ENCODE measurements at regions not wholly inside any gene's neighbourhood (a gene's known extent, or its start where the extent isn't known, plus 50 kb on each side); places are given as distances from the start of the nearest gene placed in this dataset.
"Not testable (repeated sequence)": the region's sequence is repeated elsewhere in the genome, so short reads cannot be mapped to it uniquely, and the experiment has no call there.

GRCh38 chr12:54799966-54800365 is 54.4 kb upstream of the MUCL1 start:
- not testable (repeated sequence) for DNase-seq

- DNase-seq = no peak
Measured at GRCh38 chr12:54798651-54799050, 55.7 kb upstream of the MUCL1 start.

- peak; percentile 10 for DNase-seq
Measured at GRCh38 chr12:54796991-54797390, 57.3 kb upstream of the MUCL1 start.

DNA sequence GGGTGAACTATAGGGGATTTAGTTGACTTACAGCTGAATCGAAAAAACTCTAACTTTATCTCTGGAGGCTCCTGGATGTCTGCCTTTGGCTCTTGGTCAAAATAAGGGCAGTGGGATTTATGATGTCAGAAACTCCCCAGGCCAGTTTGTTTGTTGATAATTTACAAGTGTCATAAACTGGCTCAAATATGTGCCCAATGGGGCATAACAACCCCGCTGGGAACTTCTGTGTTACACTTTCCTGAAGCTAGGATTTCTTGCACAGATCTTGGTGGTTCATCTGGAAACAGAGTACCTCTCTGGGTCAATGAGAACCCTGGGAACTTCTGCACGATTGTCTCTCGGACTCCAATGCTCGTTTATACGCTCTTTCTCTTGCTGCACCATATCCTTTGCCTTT is 58.7 kb upstream of the MUCL1 start:
- peak; percentile 21 for DNase-seq

GRCh38 chr12:54786081-54786480 is 68.2 kb upstream of the MUCL1 start:
- DNase-seq = no peak

DNA sequence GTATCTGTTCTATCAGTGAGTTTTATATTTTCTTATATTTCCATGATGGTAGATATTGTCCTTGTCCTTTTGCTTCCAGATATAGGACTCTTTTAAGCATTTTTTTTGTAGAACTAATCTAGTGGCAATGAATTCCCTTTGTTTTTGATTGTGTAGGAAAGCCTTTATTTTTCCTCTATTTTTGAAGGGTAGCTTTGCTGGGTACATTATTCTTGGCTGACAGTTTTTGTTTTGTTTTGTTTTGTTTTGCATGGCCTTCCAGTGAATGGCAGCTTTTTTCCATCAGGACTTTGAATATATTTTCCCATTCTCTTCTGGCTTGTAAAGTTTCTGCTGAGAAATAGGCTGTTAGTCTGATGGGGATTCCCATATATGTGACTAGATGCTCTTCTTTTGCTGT is 70.2 kb upstream of the MUCL1 start:
- DNase-seq = no peak

DNA sequence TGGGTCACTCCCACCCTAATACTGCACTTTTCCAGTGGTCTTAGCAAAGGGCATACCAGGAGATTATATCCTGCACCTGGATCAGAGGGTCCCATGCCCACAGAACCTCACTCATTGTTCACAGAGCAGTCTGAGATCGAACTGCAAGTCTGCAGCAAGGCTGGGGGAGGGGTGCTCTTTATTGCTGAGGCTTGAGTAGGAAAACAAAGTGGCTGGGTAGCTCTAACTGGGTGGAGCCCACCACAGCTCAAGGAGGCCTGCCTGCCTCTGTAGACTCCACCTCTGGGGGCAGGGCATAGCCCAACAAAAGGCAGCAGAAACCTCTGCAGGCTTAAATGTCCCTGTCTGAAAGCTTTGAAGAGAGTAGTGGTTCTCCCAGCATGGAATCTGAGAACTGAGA is 77.3 kb upstream of the MUCL1 start:
- not testable (repeated sequence) for DNase-seq

GRCh38 chr12:54773593-54773992 is 80.7 kb upstream of the MUCL1 start:
- DNase-seq = no peak

DNA sequence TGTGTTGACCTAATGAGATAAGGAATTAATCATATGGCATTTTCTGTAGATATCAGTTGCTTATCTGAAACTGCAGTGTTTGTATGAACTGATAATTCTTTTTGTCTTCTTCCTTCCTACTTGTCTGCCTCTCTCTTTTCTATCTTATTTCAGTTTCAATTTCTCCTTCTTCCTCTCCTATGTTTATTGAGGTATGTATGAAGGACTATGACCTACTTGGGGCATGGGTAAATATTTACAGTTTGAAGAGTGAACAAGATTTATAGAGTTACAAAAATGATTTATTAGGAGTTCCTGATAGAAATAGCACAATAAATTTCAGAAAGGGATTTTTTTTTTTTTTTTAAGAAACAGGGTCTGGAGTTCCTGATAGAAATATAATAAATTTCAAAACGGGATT is 88.7 kb upstream of the MUCL1 start:
- DNase-seq = no peak

DNA sequence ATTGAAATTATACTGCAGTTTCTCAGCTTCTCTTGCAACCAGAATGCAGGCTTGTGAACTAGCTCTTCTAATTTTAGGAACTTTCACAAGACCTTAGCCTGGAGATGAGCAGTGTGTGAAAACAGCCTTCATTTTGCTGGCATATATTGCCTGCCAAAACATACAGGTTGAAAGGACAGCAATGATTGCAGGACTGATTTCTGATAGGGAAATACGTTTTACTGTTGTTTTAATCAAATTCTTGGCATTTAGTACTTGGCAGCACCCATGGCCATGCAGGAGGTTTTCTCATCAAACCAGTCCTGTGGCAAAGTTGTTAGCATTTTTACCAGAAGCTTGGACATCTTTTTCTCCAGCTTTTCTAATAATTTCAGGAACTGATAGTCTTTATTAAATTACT is 91.9 kb upstream of the MUCL1 start:
- no peak for DNase-seq

DNA sequence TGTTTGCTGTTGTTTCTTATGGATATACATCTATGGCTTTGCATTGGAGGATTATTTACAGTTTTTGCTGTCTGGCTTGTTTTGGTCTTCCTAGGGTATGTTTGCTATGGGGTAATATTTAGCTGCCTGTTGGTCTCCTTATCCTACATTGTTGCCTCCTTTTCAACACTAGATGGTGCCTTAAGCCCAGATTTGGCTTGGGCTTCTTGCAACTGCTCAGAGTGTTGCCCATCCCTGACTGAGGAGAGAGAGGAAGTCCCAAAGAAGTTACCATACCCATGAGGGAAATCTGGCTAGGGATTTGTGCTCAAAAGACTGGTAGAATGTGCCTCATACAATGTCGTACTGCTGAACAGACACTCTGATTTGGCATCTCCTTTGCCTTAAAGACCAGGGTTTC is 94.6 kb upstream of the MUCL1 start:
- peak; percentile 7 for DNase-seq

DNA sequence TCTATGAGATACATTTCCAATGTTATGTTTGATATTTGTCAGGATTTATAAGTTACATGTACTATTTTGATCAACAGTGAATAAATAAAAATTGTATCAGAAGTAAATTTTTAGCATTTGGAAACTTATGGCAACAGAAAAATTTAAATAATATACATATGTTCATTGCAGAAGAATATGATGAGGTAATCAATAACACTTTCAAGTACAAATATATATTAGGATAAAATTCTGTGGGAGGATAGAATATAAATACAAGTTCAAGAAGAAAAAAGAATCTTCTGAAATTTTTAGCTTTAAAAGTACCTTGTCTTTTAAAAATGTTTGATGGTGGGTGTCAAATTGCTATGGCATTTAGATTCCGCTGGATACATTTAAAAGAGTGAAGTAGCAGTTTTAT is 102.8 kb upstream of the MUCL1 start:
- no peak for DNase-seq

- peak; percentile 43 for DNase-seq
Measured at GRCh38 chr12:54749191-54749818, 101.1 kb upstream of the DCD start.

GRCh38 chr12:54744590-54744989 is 96.4 kb upstream of the DCD start:
- DNase-seq = no peak

DNA sequence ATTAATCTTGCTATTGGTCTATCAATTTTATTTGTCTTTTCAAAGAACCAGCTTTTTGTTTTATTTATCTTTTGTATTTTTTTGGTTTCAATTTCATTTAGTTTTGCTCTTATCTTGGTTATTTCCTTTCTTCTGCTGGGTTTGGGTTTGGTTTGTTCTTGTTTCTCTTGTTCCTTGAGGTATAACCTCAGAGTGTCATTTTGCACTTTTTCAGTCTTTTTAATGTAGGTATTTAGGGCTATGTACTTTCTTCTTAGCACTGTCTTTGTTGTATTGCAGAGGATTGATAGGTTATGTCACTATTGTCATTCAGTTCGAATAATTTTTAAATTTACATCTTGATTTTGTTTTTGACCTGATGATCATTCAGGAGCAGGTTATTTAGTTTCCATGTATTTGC is 92.7 kb upstream of the DCD start:
- no peak for DNase-seq

DNA sequence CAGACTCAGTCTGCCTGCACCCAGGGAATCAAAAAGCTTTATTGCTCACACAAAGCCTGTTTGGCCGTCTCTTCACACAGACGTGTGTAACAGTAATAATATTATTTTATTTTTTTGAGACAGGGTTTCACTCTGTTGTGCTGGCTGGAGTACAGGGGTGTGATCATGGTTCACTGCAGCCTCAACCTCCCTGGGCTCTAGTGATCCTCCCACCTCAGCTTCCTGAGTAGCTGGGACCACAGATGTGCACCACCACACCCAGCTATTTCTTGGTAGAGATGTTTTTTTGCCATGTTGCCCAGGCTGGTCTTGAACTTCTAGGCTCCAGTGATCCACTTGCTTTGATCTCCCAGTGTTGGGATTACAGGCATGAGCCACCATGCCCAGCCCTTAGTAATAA is 88.4 kb upstream of the DCD start:
- DNase-seq = no peak

DNA sequence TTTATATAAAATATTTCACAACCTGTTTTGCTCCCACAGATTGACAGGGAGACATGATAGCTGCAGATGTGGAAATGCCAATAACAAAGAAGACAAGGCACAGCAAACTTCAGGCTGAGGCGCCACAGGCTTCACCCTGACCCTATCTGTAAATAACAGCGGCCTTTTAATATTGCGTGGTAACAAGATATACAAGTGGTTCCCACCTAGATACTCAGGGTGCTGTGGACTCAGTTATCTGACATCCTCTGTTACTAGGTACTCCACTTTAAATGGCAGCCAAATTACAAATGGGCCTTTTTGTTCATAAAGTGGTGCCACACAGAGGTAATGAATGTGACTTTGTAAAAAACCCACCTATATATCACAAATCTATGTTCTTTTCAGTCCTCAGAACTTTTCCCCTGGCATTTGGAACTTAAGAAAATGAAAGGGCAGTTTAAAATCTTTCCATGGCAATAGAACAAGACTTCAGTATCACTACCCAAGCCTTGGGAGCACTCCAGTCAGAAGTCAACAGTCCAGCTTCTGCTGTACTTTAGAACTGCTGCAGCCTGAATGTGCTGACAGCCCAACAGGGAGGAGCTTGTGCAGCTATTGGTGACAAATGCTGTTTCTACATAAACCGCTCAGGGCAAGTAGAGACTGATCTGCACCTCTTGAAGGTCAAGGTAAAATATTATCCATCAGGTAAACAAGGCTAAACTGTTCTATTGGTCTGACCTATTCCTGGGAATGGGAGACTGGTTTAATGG is 86.2 kb upstream of the DCD start:
- DNase-seq = peak; percentile 12

DNA sequence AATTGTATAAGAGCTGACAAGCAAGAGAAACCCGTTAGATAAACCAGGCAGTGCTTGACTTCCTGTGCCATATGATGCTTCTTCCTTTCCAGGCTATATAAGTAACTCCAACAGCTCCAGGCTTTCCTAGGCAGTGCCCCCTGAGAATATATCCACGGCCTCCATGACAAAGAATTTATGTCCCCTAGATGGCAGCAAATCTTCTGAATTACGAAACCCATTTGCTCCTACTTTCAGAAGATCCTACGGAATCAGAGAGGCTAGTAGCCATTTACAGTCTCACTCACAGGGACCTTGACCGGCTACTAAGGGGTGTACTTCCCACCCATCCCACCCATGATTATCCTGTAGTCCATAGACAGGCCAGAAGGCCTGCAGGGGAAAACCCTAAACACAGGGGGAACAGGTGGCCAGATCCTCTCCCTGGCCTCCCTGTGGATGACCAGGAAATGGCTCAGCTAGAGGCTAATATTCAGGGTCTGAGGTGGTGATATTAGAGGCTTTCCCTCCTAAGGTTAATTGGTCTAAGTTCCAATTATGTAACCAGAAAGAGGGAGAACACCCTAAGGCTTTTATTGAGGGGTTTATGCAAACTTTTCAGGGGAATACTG is 77.2 kb upstream of the DCD start:
- DNase-seq = peak; percentile 21

DNA sequence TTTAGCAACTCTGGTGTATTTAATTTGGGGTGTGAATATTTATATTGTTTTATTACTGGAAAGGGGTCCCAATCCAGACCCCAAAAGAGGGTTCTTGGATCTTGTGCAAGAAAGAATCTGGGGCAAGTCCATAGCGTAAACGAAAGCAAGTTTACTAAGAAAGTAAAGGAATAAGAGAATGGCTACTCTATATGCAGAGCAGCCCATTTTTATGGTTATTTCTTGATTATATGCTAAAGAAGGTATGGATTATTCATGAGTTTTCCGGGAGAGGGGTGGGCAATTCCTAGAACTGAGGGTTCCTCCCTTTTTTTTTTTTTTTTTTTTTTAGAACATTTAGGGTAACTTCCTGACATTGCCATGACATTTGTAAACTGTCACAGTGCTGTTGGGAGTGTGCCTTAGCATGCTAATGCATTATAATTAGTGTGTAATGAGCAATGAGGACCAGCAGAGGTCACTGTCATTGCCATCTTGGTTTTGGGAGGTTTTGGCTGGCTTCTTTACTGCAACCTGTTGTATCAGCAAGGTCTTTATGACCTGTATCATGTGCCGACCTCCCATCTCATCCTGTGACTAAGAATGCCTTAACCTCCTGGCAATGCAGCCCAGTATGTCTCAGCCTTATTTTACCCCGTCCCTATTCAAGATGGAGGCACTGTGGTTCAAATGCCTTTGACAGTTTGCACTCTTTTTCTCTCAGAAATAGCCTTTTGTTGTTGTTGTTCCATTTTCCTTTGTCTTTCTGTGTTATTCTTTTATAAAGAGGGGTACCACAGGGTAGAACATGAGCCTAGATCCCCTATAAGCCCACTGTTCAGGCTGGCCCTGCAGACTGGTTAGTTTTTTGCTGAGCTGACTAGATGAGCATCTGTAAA is 75.5 kb upstream of the DCD start:
- DNase-seq = no peak

GRCh38 chr12:54721312-54721711 is 73.1 kb upstream of the DCD start:
- DNase-seq = no peak

GRCh38 chr12:54719691-54720090 is 71.5 kb upstream of the DCD start:
- no peak for DNase-seq

DNA sequence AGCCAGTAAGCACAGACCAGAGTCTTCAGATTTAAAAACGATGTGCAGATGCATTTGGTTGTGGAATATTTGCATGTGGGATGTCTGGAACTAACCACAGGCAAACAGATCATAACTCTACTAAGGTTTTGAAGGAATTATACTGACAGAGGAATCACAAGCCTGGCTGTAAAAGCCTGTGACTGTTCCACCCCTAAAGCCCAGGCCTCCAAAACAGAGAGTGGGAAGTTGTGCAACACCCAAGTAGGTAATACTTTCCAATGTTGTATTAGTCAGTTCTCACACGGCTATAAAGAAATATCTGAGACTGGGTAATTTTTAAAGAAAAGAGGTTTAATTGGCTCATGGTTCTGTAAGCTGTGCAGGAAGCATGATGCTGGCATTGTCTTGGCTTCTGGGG is 68.1 kb upstream of the DCD start:
- no peak for DNase-seq
